GM18867 (cell line): ENCODE measurements at regions not wholly inside any gene's neighbourhood (a gene's known extent, or its start where the extent isn't known, plus 50 kb on each side); places are given as distances from the start of the nearest gene placed in this dataset.
"Not testable (repeated sequence)": the region's sequence is repeated elsewhere in the genome, so short reads cannot be mapped to it uniquely, and the experiment has no call there.

Experiments used
- ATAC-seq: cut with Tn5 transposase; IDR thresholded peaks from one replicate; pipeline ENCODE4 v1.9.1; 2021; ENCODE audit warnings: mild to moderate bottlenecking, moderate library complexity; ENCODE audit not compliant: unreplicated experiment

GRCh38 chr1:78203410-78203982, 157.7 kb downstream of the GIPC2 start:
- ATAC-seq, result not testable (repeated sequence)

GRCh38 chr1:78210175-78210574, 164.4 kb downstream of the GIPC2 start:
- no peak for ATAC-seq

GRCh38 chr1:78211483-78212092, 165.8 kb downstream of the GIPC2 start:
- no peak for ATAC-seq

- ATAC-seq, result no peak
Observed at GRCh38 chr1:78214334-78214733, 168.6 kb downstream of the GIPC2 start.

GRCh38 chr1:78222225-78222959, 176.6 kb downstream of the GIPC2 start:
- ATAC-seq, result no peak

GRCh38 chr1:78222960-78223358, 177.2 kb downstream of the GIPC2 start:
- no peak for ATAC-seq

- no peak for ATAC-seq
Observed at GRCh38 chr1:78223417-78224215, 177.8 kb downstream of the GIPC2 start.

- ATAC-seq, result no peak
Observed at GRCh38 chr1:78224246-78224785, 178.6 kb downstream of the GIPC2 start.

- ATAC-seq, result no peak
Observed at GRCh38 chr1:78224861-78225552, 179.2 kb downstream of the GIPC2 start.

GRCh38 chr1:78226784-78227183, 181.0 kb downstream of the GIPC2 start:
- no peak for ATAC-seq

- no peak for ATAC-seq
Observed at GRCh38 chr1:78227705-78228635, 182.2 kb downstream of the GIPC2 start.

GRCh38 chr1:78229344-78229743, 183.6 kb downstream of the GIPC2 start:
- no peak for ATAC-seq

GRCh38 chr1:78231477-78231876, 185.7 kb downstream of the GIPC2 start:
- ATAC-seq, result no peak

GRCh38 chr1:78231894-78232293, 186.1 kb downstream of the GIPC2 start:
- no peak for ATAC-seq

- ATAC-seq, result no peak
Observed at GRCh38 chr1:78232630-78233029, 186.9 kb downstream of the GIPC2 start.

- ATAC-seq, result no peak
Observed at GRCh38 chr1:78234496-78234895, 188.7 kb downstream of the GIPC2 start.

GRCh38 chr1:78236716-78237115, 190.9 kb downstream of the GIPC2 start:
- ATAC-seq, result no peak

- ATAC-seq, result no peak
Observed at GRCh38 chr1:78237364-78237916, 191.7 kb downstream of the GIPC2 start.

GRCh38 chr1:78240191-78240590, 194.4 kb downstream of the GIPC2 start:
- no peak for ATAC-seq
